ENCODE measurements at regions not wholly inside any gene's neighbourhood (a gene's known extent, or its start where the extent isn't known, plus 50 kb on each side); places are given as distances from the start of the nearest gene placed in this dataset.

DNA sequence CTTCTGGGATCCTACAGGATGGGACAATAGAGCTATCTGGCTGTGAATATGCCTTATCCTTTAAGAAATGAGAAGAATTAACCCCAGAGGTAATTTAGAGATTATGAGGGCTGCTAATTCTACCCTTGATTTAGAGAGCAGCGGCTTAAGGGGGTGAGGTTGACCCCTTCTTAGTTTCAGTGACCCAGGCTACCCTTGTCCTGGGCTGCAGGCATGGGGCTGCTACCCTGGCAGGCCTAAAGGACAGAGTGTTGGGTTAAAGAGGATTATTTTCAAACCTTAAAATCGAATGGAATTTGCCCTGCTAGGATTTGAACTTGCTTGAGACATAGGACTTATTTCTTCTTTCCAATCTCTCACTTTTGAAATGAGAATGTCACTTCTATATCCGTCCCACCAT lies 1343.4 kb downstream of the HACE1 start:
- TF ChIP-seq, protein P1, sequence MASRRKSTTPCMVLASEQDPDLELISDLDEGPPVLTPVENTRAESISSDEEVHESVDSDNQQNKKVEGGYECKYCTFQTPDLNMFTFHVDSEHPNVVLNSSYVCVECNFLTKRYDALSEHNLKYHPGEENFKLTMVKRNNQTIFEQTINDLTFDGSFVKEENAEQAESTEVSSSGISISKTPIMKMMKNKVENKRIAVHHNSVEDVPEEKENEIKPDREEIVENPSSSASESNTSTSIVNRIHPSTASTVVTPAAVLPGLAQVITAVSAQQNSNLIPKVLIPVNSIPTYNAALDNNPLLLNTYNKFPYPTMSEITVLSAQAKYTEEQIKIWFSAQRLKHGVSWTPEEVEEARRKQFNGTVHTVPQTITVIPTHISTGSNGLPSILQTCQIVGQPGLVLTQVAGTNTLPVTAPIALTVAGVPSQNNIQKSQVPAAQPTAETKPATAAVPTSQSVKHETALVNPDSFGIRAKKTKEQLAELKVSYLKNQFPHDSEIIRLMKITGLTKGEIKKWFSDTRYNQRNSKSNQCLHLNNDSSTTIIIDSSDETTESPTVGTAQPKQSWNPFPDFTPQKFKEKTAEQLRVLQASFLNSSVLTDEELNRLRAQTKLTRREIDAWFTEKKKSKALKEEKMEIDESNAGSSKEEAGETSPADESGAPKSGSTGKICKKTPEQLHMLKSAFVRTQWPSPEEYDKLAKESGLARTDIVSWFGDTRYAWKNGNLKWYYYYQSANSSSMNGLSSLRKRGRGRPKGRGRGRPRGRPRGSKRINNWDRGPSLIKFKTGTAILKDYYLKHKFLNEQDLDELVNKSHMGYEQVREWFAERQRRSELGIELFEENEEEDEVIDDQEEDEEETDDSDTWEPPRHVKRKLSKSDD (CRISPR knock-in tag; IDR thresholded peaks at IDR 0.05; ENCODE audit: low read depth) = no peak
- no peak for TF ChIP-seq RXRB (CRISPR knock-in tag; IDR thresholded peaks at IDR 0.05; ENCODE audit: borderline replicate concordance)
- no peak for TF ChIP-seq CHCHD3 (CRISPR knock-in tag; IDR thresholded peaks at IDR 0.05)
- no peak for TF ChIP-seq ZFX (CRISPR knock-in tag; IDR thresholded peaks at IDR 0.05; ENCODE audit: low read depth)
- no peak for TF ChIP-seq TCF7 (IDR thresholded peaks at IDR 0.05; ENCODE audit: low read depth)
- no peak for TF ChIP-seq ZNF432 (CRISPR knock-in tag; IDR thresholded peaks at IDR 0.05; ENCODE audit: borderline replicate concordance)
- no peak for TF ChIP-seq CHD2 (IDR thresholded peaks at IDR 0.05; ENCODE audit: low read depth, low read length)
- no peak for TF ChIP-seq POLR2AphosphoS5 (IDR thresholded peaks at IDR 0.05; ENCODE audit: low read depth, low read length)
- TF ChIP-seq, protein P2, sequence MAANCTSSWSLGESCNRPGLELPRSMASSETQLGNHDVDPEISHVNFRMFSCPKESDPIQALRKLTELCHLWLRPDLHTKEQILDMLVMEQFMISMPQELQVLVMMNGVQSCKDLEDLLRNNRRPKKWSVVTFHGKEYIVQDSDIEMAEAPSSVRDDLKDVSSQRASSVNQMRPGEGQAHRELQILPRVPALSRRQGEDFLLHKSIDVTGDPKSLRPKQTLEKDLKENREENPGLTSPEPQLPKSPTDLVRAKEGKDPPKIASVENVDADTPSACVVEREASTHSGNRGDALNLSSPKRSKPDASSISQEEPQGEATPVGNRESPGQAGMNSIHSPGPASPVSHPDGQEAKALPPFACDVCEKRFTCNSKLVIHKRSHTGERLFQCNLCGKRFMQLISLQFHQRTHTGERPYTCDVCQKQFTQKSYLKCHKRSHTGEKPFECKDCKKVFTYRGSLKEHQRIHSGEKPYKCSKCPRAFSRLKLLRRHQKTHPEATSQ (CRISPR knock-in tag; IDR thresholded peaks at IDR 0.05; ENCODE audit: borderline replicate concordance) = no peak
- no peak for TF ChIP-seq XBP1 (CRISPR knock-in tag; IDR thresholded peaks at IDR 0.05)

Data from HepG2 (cell line).